SK-N-SH treated with all-trans-retinoic acid at 6 μM for 48 hours (cell line): ENCODE measurements at regions not wholly inside any gene's neighbourhood (a gene's known extent, or its start where the extent isn't known, plus 50 kb on each side); places are given as distances from the start of the nearest gene placed in this dataset.

Source experiments
- ATAC-seq: fragments of 200-7000 bp; cut with Tn5 transposase; 3 replicates; pipeline ENCODE4 v1.9.1; 2020; ENCODE audit warnings: mild to moderate bottlenecking, moderate library complexity
- ARNTL ChIP-seq: fragments of 450-650 bp; formaldehyde crosslinking; IDR thresholded peaks from 2 replicates; pipeline ENCODE4 v1.5.0; 2020; ENCODE audit warnings: low read depth, mild to moderate bottlenecking, moderate library complexity, borderline replicate concordance
- BACH2 ChIP-seq: fragments of 250-450 bp; sonication (Bioruptor Pico); IDR thresholded peaks from 2 replicates; pipeline ENCODE4 v1.9.0; 2021; ENCODE audit warnings: mild to moderate bottlenecking, borderline replicate concordance
- CREB5 ChIP-seq: fragments of 250-450 bp; sonication (Bioruptor Pico); IDR thresholded peaks from 2 replicates; pipeline ENCODE4 v1.5.1; 2020; ENCODE audit warnings: low read depth, mild to moderate bottlenecking, moderate library complexity
- CSDC2 ChIP-seq: fragments of 250-450 bp; sonication (Bioruptor Pico); IDR thresholded peaks from 2 replicates; pipeline ENCODE4 v1.5.0; 2020; ENCODE audit warnings: mild to moderate bottlenecking, moderate library complexity
- CSRNP3 ChIP-seq: fragments of 250-450 bp; sonication (Bioruptor Pico); IDR thresholded peaks from 2 replicates; pipeline ENCODE4 v1.5.1; 2021; ENCODE audit warnings: mild to moderate bottlenecking, moderate library complexity
- ISL1 ChIP-seq: fragments of 250-450 bp; sonication (Bioruptor Pico); IDR thresholded peaks from 2 replicates; pipeline ENCODE4 v2.1.2; 2022; ENCODE audit warnings: mild to moderate bottlenecking, moderate library complexity
- OSR1 ChIP-seq: fragments of 250-450 bp; sonication (Bioruptor Pico); IDR thresholded peaks from 2 replicates; pipeline ENCODE4 v1.8.0; 2022; ENCODE audit warnings: moderate library complexity, mild to moderate bottlenecking, inconsistent platforms
- PATZ1 ChIP-seq: fragments of 250-450 bp; sonication (Bioruptor Pico); IDR thresholded peaks from 2 replicates; pipeline ENCODE4 v1.8.0; 2020; ENCODE audit warnings: mild to moderate bottlenecking, moderate library complexity, borderline replicate concordance
- PPARA ChIP-seq: fragments of 250-450 bp; sonication (Bioruptor Pico); IDR thresholded peaks from 2 replicates; pipeline ENCODE4 v1.5.0; 2020; ENCODE audit warnings: mild to moderate bottlenecking, borderline replicate concordance
- RARB ChIP-seq: fragments of 250-450 bp; sonication (Bioruptor Pico); IDR thresholded peaks from 2 replicates; pipeline ENCODE4 v1.8.0; 2021; ENCODE audit warnings: mild to moderate bottlenecking, moderate library complexity
- SNAI2 ChIP-seq: fragments of 250-450 bp; sonication (Bioruptor Pico); IDR thresholded peaks from 2 replicates; pipeline ENCODE4 v1.5.0; 2020; ENCODE audit warnings: mild to moderate bottlenecking, moderate library complexity
- TCF4 ChIP-seq: fragments of 250-450 bp; sonication (Bioruptor Pico); IDR thresholded peaks from 2 replicates; pipeline ENCODE4 v1.8.0; 2021; ENCODE audit warnings: mild to moderate bottlenecking, moderate library complexity, borderline replicate concordance
- TOX ChIP-seq: fragments of 250-450 bp; sonication (Bioruptor Pico); IDR thresholded peaks from 2 replicates; pipeline ENCODE4 v1.8.0; 2021; ENCODE audit warnings: mild to moderate bottlenecking, moderate library complexity, borderline replicate concordance
- TSHZ2 ChIP-seq: fragments of 250-450 bp; sonication (Bioruptor Pico); IDR thresholded peaks from 2 replicates; pipeline ENCODE4 v1.5.0; 2020; ENCODE audit warnings: mild to moderate bottlenecking, moderate library complexity
- ZC3H10 ChIP-seq: fragments of 250-450 bp; sonication (Bioruptor Pico); IDR thresholded peaks from 2 replicates; pipeline ENCODE4 v1.5.1; 2021; ENCODE audit warnings: mild to moderate bottlenecking, moderate library complexity
- ZFP3 ChIP-seq: fragments of 250-450 bp; sonication (Bioruptor Pico); IDR thresholded peaks from 2 replicates; pipeline ENCODE4 v1.5.0; 2020; ENCODE audit warnings: mild to moderate bottlenecking, moderate library complexity
- ZFP30 ChIP-seq: fragments of 450-650 bp; formaldehyde crosslinking; IDR thresholded peaks from 2 replicates; pipeline ENCODE4 v1.5.0; 2022; ENCODE audit warnings: mild to moderate bottlenecking, moderate library complexity
- ZNF565 ChIP-seq: fragments of 450-650 bp; formaldehyde crosslinking; conservative IDR thresholded peaks from 2 replicates; pipeline ENCODE4 v1.5.0; 2020; ENCODE audit warnings: low read depth, mild to moderate bottlenecking, moderate library complexity
- ZNF70 ChIP-seq: fragments of 450-650 bp; formaldehyde crosslinking; IDR thresholded peaks from 2 replicates; pipeline ENCODE4 v1.5.0; 2020; ENCODE audit warnings: mild to moderate bottlenecking, moderate library complexity
- TF ChIP-seq, protein P1 (sequence below): fragments of 250-450 bp; sonication (Bioruptor Pico); IDR thresholded peaks from 2 replicates; pipeline ENCODE4 v1.8.0; 2021; ENCODE audit warnings: low read depth, mild to moderate bottlenecking, moderate library complexity, borderline replicate concordance

- ATAC-seq, result peak; percentile 88
- TF ChIP-seq OSR1 (CRISPR knock-in tag) (no peak), SNAI2 (no peak), ZFP3 (no peak)
- TF ChIP-seq, protein P1, sequence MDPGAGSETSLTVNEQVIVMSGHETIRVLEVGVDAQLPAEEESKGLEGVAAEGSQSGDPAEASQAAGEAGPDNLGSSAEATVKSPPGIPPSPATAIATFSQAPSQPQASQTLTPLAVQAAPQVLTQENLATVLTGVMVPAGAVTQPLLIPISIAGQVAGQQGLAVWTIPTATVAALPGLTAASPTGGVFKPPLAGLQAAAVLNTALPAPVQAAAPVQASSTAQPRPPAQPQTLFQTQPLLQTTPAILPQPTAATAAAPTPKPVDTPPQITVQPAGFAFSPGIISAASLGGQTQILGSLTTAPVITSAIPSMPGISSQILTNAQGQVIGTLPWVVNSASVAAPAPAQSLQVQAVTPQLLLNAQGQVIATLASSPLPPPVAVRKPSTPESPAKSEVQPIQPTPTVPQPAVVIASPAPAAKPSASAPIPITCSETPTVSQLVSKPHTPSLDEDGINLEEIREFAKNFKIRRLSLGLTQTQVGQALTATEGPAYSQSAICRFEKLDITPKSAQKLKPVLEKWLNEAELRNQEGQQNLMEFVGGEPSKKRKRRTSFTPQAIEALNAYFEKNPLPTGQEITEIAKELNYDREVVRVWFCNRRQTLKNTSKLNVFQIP (CRISPR knock-in tag), result no peak
Measured at GRCh38 chr4:111323496-111323895, 700.6 kb upstream of the PITX2 start.

DNA sequence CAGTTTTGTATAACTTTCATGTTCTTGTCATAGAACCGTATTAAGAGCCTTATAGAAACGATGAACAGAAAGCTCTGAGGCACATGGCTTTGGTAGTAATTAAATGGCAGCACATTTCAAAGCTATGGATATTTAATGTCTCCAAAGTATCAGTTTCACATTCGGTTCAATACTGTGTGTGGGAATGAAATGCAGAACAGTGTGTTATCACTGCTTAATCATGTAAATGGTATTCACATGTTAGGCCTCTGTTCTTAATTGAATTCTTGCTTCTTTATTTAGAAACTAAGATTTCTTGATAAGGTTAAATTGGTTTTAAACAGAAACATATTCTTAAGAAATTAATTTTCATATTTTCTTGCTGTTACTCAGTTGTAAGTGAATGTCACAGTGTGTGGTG is 701.0 kb upstream of the PITX2 start:
- ATAC-seq, result peak; percentile 84
- TF ChIP-seq TCF4 (CRISPR knock-in tag) (peak; percentile 82), TOX (no peak), OSR1 (CRISPR knock-in tag) (no peak), ZFP30 (CRISPR knock-in tag) (no peak)

DNA sequence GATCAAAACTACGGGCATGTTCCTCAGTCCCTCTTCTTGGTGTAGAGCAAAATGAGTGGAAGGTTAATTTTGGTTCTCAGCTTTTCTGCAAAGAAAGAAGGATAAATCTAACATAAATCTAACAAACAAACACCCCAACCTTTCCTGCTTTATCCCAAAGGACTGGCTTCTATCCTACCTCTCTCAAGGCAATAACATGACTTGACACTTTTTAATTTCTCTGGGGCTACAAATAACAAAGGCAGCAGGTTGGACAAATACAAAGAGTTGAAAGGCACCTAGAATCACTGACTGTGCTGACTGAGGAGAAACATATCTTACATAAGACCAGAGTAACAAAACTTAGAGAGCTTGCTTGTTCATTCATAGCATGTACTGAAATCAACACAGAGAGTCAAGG is 703.6 kb upstream of the PITX2 start:
- no peak for ATAC-seq
- TF ChIP-seq ZNF70 (CRISPR knock-in tag) (no peak), ZFP3 (no peak), CSDC2 (CRISPR knock-in tag) (no peak), ZNF565 (CRISPR knock-in tag) (no peak), BACH2 (CRISPR knock-in tag) (no peak), TSHZ2 (CRISPR knock-in tag) (no peak), ARNTL (no peak)

- no peak for ATAC-seq
- TF ChIP-seq ZC3H10, result no peak
- no peak for TF ChIP-seq ZFP30 (CRISPR knock-in tag)
- no peak for TF ChIP-seq SNAI2
- TF ChIP-seq ZNF565 (CRISPR knock-in tag), result no peak
- no peak for TF ChIP-seq BACH2 (CRISPR knock-in tag)
- no peak for TF ChIP-seq PATZ1 (CRISPR knock-in tag)
- no peak for TF ChIP-seq ARNTL
- no peak for TF ChIP-seq TSHZ2 (CRISPR knock-in tag)
- TF ChIP-seq CSDC2 (CRISPR knock-in tag), result no peak
- TF ChIP-seq ZNF70 (CRISPR knock-in tag), result no peak
- TF ChIP-seq RARB (CRISPR knock-in tag), result no peak
- no peak for TF ChIP-seq OSR1 (CRISPR knock-in tag)
- no peak for TF ChIP-seq CREB5
- no peak for TF ChIP-seq CSRNP3 (CRISPR knock-in tag)
- TF ChIP-seq ISL1 (CRISPR knock-in tag), result no peak
- no peak for TF ChIP-seq TOX
- no peak for TF ChIP-seq ZFP3
- TF ChIP-seq TCF4 (CRISPR knock-in tag), result no peak
- no peak for TF ChIP-seq PPARA (CRISPR knock-in tag)
Measured at GRCh38 chr4:111330786-111331185, 707.9 kb upstream of the PITX2 start.
